GM12874 (cell line): ENCODE measurements at regions not wholly inside any gene's neighbourhood (a gene's known extent, or its start where the extent isn't known, plus 50 kb on each side); places are given as distances from the start of the nearest gene placed in this dataset.

Experiments used
- CTCF ChIP-seq: IDR thresholded peaks from 2 replicates; pipeline ENCODE4 v1.5.1; 2011; ENCODE audit warnings: low read depth, mild to moderate bottlenecking, control low read depth, low read length, moderate library complexity; ENCODE audit not compliant: insufficient read depth

- TF ChIP-seq CTCF: no peak
Observed at GRCh38 chrX:43165343-43165920, 387.5 kb upstream of the PPP1R2C start.

GRCh38 chrX:43166874-43167273, 388.9 kb upstream of the PPP1R2C start:
- TF ChIP-seq CTCF: no peak

- TF ChIP-seq CTCF: no peak
Observed at GRCh38 chrX:43175434-43175833, 397.5 kb upstream of the PPP1R2C start.

GRCh38 chrX:43176686-43177085, 398.7 kb upstream of the PPP1R2C start:
- TF ChIP-seq CTCF: no peak

GRCh38 chrX:43188296-43188695, 410.3 kb upstream of the PPP1R2C start:
- TF ChIP-seq CTCF: no peak

- TF ChIP-seq CTCF: no peak
Observed at GRCh38 chrX:43211570-43211969, 433.6 kb upstream of the PPP1R2C start.

GRCh38 chrX:43218198-43218597, 437.9 kb upstream of the MAOA start:
- no peak for TF ChIP-seq CTCF
